GM13976 (cell line): ENCODE measurements at regions not wholly inside any gene's neighbourhood (a gene's known extent, or its start where the extent isn't known, plus 50 kb on each side); places are given as distances from the start of the nearest gene placed in this dataset.

Experiments used
- DNase-seq: peaks from one replicate; pipeline ENCODE4 v3.0.0; 2012; ENCODE audit warnings: low spot score
- CTCF ChIP-seq: IDR thresholded peaks from 2 replicates; pipeline ENCODE4 v1.5.1; 2012; ENCODE audit warnings: borderline replicate concordance, mild to moderate bottlenecking; ENCODE audit not compliant: insufficient read depth; ENCODE audit errors: extremely low read depth, missing control alignments, control extremely low read depth
- in situ Hi-C: fragments of 300-500 bp; cut with MboI; formaldehyde crosslinking; loops from one replicate; pipeline ENCODE4 v1.12.0; 2022; ENCODE audit warnings: low sequenced_read_pairs, mixed read lengths, inconsistent platforms; ENCODE audit not compliant: unreplicated experiment

GRCh38 chr16:51433599-51433998, 282.5 kb upstream of the SALL1 start:
- no peak for TF ChIP-seq CTCF
- no peak for DNase-seq
- in situ Hi-C loops = no loop called here

GRCh38 chr16:51431517-51432241, 280.6 kb upstream of the SALL1 start:
- DNase-seq = no peak
- TF ChIP-seq CTCF = no peak
- in situ Hi-C loops = no loop called here

- in situ Hi-C loops = no loop called here
Measured at GRCh38 chr16:51430716-51431369, 279.8 kb upstream of the SALL1 start.

GRCh38 chr16:51429041-51429440, 278.0 kb upstream of the SALL1 start:
- in situ Hi-C loops = no loop called here
- no peak for DNase-seq
- TF ChIP-seq CTCF = no peak

More at GRCh38 chr16:51430716-51431369, 279.8 kb upstream of the SALL1 start:
- DNase-seq = no peak
- TF ChIP-seq CTCF = no peak

GRCh38 chr16:51427085-51427484, 276.0 kb upstream of the SALL1 start:
- TF ChIP-seq CTCF = no peak
- in situ Hi-C loops = no loop called here

GRCh38 chr16:51426276-51426675, 275.2 kb upstream of the SALL1 start:
- in situ Hi-C loops = no loop called here
- TF ChIP-seq CTCF = no peak
- DNase-seq = no peak

More at GRCh38 chr16:51427085-51427484, 276.0 kb upstream of the SALL1 start:
- DNase-seq = no peak
